GM18499 (cell line): ENCODE measurements at regions not wholly inside any gene's neighbourhood (a gene's known extent, or its start where the extent isn't known, plus 50 kb on each side); places are given as distances from the start of the nearest gene placed in this dataset.
A peak's percentile ranks its signal among the peaks of the same experiment; 100 is the strongest.
"Not testable (repeated sequence)": the region's sequence is repeated elsewhere in the genome, so short reads cannot be mapped to it uniquely, and the experiment has no call there.

ENCODE experiments used
- ATAC-seq: cut with Tn5 transposase; IDR thresholded peaks from one replicate; pipeline ENCODE4 v1.9.1; 2021; ENCODE audit warnings: moderate number of reproducible peaks; ENCODE audit not compliant: insufficient read depth, unreplicated experiment

DNA sequence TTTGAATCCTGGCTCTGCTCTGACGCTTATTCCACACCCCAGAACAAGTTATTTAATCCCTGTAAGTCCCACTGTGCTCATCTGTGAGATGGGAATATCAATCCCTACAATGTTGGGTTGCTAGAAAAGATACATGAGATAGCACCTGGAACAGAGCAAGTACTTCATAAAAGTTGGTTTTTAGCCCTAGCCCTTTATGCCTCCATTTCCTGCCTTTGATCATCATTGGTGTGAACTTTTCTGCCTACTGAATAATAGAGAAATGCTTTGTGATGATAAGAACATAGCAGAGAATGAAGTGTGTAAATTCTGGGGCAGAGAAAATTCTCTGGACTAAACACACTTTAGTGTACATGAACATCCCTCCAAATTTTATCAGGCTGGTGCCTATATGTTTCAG is 90.3 kb upstream of the RANBP6 start:
- no peak for ATAC-seq

DNA sequence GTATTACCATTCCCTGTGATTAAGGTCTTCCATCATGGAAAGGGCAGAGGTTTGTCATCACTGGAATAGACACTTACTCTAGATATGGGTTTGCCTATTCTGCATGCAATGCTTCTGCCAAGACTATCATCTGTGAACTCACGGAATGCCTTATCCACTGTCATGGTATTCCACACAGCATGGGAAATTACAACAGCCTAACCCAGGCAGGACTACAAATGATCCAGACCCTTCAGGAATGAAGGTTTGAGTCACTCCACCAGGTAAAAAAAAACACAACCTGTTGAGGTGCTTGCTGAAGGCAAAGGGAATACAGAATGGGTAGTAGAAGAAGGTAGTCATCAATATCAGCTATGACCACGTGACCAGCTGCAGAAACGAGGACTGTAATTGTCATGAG is 89.0 kb upstream of the RANBP6 start:
- ATAC-seq: not testable (repeated sequence)

DNA sequence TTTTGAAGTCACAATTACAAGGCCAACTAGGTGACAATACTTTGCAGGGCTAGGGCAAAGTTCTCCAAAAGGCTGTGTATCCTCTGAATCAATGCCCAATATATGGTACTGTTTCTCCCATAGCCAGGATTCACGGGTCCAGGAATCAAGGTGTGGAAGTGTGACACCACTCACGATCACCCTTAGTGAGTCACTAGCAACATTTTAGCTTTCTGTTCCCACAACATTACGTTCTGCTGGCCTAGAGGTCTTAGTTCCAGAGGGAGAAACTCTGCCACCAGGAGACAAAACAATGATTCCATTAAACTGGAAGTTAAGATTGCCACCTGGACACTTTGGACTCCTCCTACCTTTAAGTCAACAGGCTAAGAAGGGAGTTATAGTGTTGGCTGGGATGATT is 88.5 kb upstream of the RANBP6 start:
- not testable (repeated sequence) for ATAC-seq

DNA sequence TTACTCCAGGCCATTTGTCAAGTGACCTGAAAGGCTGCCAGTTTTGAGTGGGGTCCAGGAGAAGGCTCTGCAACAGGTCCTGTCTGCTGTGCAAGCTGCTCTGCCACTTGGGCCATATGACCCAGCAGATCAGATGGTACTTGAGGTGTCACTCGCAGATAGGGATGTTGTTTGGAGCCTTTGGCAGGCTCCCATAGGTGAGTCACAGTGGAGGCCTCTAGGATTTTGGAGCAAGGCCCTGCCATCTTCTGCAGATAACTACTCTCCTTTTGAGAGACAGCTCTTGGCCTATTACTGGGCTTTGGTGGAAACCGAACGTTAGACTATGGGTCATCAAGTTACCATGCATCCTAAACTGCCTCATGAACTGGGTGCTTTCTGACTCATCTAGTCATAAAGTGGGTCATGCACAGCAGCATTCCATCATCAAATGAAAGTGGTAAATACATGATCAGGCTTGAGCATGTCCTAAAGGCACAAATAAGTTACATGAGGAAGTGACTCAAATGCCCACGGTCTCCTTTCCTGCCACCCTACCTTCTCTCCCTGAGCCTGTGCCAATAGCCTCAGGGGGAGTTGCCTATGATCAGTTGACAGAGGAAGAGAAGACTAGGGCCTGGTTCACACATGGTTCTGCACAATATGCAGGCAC is 87.0 kb upstream of the RANBP6 start:
- not testable (repeated sequence) for ATAC-seq

- ATAC-seq: not testable (repeated sequence)
Measured at GRCh38 chr9:6101725-6102124, 86.3 kb upstream of the RANBP6 start.

DNA sequence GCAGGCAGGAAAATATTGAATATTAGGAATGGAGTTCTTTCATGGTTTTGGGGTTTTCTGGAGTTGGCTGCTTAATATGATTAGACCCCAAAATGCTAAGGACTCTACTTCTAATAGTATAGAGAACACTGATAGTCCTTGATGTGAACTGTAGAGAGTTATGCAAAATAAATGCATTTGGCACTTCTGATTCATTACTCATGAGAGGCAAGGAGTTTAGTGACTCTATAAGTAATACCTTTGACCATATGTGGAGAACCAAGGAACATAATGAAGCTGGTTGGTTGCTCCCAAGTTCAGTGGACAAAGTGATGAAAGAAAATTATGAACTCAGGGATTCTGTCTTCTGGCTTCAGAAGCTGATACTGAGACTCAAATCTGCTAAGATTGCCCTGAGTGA is 83.9 kb upstream of the RANBP6 start:
- ATAC-seq: not testable (repeated sequence)

DNA sequence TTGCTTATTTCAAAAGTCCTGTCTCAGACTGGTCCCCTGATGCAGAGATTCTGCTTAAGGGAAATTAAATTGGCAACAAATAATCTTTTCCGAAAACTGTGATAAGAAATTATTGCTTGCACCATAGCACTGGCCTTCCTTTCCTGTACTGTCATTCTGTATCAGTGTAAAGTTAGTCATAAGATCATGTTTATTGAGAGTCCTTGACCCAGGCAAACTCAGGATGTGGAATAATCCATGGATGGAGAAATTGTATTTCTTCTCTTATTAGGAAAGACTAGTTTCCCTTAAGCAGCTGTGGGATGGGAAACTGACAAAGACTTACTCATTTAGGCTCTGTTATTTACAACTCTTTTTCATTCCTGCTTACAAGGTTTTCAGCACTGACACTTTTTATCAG is 83.0 kb upstream of the RANBP6 start:
- ATAC-seq: no peak

DNA sequence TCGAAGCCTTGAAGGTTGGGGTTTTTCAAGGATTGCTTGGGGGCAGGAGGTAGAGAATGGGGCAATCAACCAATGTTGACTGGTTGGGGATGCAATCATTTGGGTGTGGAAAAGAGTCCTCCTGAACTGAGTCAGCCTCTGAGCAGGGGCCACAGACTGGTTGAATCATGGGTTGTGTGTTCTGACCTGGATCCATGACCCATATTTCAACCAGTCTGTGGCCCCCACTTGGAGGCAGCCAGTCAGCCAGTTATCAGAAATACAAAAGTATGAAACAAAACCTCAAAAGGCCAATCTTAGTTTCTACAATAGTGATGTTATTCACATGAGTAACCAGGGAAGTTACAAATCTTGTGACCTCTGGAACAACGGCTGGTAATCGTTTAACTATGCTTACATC is 81.4 kb upstream of the RANBP6 start:
- ATAC-seq: no peak

GRCh38 chr9:6090277-6091210 is 75.1 kb upstream of the RANBP6 start:
- ATAC-seq: no peak

- no peak for ATAC-seq
Measured at GRCh38 chr9:6089300-6089699, 73.9 kb upstream of the RANBP6 start.

DNA sequence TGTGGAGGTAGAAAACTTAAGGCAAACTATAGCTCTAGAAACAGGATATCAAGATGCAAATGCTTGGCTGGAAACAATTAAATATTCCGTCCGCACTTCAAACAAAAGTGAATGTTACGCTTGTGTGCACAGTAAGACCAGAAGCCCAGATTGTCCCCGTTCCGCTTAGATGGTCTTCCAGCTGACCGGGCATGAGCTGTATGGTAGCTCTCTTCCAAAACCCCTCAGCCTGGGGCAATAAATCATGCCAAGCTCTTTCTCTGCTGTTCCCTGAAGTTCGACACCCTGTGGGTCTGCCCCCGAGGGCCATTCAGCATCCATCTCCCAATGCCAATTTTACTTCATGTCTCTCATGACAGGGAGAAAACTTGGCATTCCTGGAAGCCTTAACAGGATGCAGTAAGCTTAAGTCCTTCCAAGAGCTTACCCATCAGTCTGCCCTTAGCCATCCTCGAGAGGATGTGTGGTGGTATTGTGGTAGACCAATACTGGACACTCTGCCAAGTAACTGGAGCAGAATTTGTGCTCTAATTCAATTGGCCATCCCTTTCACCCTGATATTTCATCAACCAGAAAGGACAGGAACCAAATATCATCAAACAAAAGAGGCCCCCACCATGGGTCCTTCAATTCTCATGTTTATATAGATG is 70.7 kb upstream of the RANBP6 start:
- ATAC-seq: no peak

GRCh38 chr9:6080154-6080716 is 64.8 kb upstream of the RANBP6 start:
- ATAC-seq: no peak

DNA sequence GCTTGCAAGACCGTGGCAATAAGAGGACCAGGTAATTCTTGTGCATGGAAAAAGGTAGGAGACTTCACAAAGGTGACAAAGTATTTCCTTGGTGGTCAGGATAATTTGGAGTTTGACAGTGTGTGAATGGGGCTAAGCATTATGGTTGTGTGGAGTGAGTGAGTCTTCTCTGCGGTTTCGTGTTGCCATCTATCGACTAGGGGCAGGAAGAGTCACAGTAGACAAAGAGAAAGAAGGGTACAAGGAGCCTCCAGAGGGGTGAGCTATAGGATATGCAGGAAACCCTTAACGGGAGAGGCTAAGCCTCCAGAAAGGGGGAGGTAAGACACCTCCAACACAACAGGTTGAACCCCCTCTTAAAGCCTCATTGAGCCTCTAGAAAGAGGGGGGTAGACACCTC is 64.0 kb upstream of the RANBP6 start:
- ATAC-seq: no peak

- no peak for ATAC-seq
Measured at GRCh38 chr9:6078382-6079105, 63.1 kb upstream of the RANBP6 start.

DNA sequence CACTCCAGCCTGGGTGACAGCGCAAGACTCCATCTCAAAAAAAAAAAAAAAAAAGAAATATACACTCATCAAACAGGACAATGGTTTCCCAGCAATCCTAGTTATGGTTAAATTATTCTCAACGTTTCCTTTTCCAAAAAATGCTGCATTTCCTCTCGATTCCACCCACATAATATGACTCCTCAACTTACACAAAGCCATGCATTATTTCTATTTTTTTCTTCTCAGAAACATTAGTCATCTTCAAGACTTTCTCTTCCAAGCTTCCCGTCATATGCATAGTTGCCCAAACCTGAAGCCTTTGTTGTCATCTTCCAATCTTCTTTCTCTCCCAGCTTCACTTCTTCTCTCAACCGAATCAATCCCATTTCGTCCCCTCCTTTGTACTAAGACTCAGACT is 61.4 kb upstream of the RANBP6 start:
- ATAC-seq: no peak

- no peak for ATAC-seq
Measured at GRCh38 chr9:6073731-6074130, 58.3 kb upstream of the RANBP6 start.

DNA sequence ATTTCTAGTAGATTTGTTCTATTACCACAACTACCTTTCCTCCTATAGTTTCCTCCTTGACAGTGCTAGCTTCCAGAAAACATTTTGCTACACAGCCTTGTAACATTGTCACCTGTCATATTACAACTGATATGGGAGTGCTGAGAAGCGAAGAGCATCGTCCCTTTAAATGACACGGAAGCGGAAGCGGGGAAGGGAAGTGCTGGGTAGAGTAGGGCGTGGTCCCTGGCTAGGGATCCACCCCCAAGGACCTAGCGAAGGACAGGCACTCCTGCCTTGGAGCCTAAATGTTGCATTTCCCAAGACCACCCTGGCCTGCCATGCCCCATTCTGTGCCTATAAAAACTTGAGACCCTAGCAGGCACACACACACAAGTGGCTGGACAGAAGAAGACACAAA is 57.4 kb upstream of the RANBP6 start:
- no peak for ATAC-seq

DNA sequence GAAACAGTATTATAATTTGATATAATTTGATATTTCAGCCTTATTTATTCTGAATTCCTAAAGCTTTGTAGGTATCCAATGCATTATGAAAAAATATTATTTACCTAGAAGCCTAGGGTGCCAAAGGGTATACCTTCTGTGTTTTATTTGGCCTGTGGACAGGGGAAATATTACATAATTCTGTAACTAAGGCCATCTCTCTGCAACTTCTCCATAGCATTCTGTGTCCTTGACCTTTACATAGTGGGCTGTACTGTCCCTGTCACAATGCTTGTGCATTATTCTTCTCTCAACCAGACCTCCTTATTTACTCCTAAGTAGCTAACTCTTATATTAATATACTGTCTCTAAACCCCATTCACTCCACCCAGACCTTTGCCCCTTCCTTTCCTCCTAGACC is 57.0 kb upstream of the RANBP6 start:
- ATAC-seq: no peak

DNA sequence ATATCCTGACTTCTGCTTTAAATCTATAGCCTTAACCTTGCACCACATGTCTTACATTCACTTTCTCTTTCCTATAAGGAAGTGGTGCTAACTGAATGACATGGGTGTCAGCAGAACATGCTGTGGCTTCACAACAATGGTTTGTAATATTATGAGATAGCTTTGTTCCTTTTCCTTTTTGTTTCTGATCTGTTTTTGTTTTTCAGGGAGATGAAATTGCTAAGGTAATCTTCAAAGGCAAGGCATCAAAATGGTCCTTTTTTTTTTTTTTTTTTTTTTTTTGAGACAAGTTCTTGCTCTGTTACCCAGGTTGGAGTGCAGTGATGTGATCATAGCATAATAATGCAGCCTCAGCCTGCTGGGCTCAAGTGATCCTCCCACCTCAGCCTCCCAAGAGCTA is 53.6 kb upstream of the RANBP6 start:
- ATAC-seq: peak; percentile 84

GRCh38 chr9:6067426-6067825 is 52.0 kb upstream of the RANBP6 start:
- ATAC-seq: no peak
